HG02571 (cell line): ENCODE measurements at regions not wholly inside any gene's neighbourhood (a gene's known extent, or its start where the extent isn't known, plus 50 kb on each side); places are given as distances from the start of the nearest gene placed in this dataset.
"Not testable (repeated sequence)": the region's sequence is repeated elsewhere in the genome, so short reads cannot be mapped to it uniquely, and the experiment has no call there.

Experiments
- ATAC-seq: cut with Tn5 transposase; IDR thresholded peaks from one replicate; pipeline ENCODE4 v1.9.1; 2021; ENCODE audit warnings: mild to moderate bottlenecking, moderate library complexity; ENCODE audit not compliant: unreplicated experiment

- no peak for ATAC-seq
These were observed 57.3 kb downstream of the MED10 start for GRCh38 chr5:6321078-6321477.

GRCh38 chr5:6319116-6319515, 59.2 kb downstream of the MED10 start:
- ATAC-seq: no peak

- no peak for ATAC-seq
These were observed 61.1 kb downstream of the MED10 start for GRCh38 chr5:6317116-6317798.

GRCh38 chr5:6315580-6315979, 62.8 kb downstream of the MED10 start:
- ATAC-seq: no peak

- ATAC-seq: no peak
These were observed 66.5 kb downstream of the MED10 start for GRCh38 chr5:6311568-6312501.

GRCh38 chr5:6309949-6310348, 68.4 kb downstream of the MED10 start:
- ATAC-seq: no peak

- no peak for ATAC-seq
These were observed 69.7 kb downstream of the MED10 start for GRCh38 chr5:6308683-6309082.

GRCh38 chr5:6307304-6307703, 71.0 kb downstream of the MED10 start:
- ATAC-seq: no peak

GRCh38 chr5:6305853-6306252, 72.5 kb downstream of the MED10 start:
- ATAC-seq: no peak

GRCh38 chr5:6302684-6303083, 75.7 kb downstream of the MED10 start:
- no peak for ATAC-seq

GRCh38 chr5:6302075-6302474, 76.3 kb downstream of the MED10 start:
- no peak for ATAC-seq

- ATAC-seq: no peak
These were observed 81.8 kb downstream of the MED10 start for GRCh38 chr5:6296524-6296923.

GRCh38 chr5:6291961-6292360, 86.4 kb downstream of the MED10 start:
- ATAC-seq: no peak

GRCh38 chr5:6289239-6289638, 89.1 kb downstream of the MED10 start:
- ATAC-seq: no peak

GRCh38 chr5:6287176-6287575, 91.2 kb downstream of the MED10 start:
- no peak for ATAC-seq

GRCh38 chr5:6286404-6286803, 91.9 kb downstream of the MED10 start:
- ATAC-seq: no peak

- ATAC-seq: not testable (repeated sequence)
These were observed 93.9 kb downstream of the MED10 start for GRCh38 chr5:6284491-6284890.

GRCh38 chr5:6282352-6282751, 96.0 kb downstream of the MED10 start:
- ATAC-seq: no peak

- ATAC-seq: no peak
These were observed 96.5 kb downstream of the MED10 start for GRCh38 chr5:6281818-6282217.

GRCh38 chr5:6280425-6281100, 97.8 kb downstream of the MED10 start:
- no peak for ATAC-seq

- ATAC-seq: no peak
These were observed 98.7 kb downstream of the MED10 start for GRCh38 chr5:6279607-6280006.
